ENCODE measurements at regions not wholly inside any gene's neighbourhood (a gene's known extent, or its start where the extent isn't known, plus 50 kb on each side); places are given as distances from the start of the nearest gene placed in this dataset.

DNA sequence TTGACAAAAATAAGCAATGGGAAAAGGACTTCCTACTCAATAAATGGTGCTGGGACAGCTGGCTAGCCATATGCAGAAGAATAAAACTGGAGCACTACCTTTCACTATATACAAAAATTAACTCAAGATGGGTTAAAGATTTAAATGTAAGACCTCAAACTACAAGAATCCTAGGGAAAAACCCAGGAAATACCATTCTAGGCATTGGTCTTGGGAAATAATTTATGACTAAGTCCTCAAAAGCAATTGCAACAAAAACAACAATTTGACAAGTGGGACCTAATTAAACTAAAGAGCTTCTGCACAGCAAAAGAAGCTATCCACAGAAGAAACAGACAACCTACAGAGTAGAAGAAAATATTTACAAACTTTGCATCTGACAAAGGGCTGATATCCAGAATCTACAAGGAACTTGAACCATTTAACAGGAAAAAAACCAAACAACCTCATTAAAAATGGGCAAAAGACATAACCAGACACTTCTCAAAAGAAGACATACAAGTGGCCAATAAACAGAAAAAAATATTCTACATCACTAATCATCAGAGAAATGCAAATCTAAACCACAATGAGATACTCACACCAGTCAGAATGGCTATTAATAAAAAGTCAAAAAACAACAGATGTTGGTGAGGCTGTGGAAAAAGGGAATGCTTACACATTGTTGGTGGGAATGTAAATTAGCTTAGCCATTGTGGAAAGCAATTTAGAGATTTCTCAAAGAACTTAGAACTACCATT, 75.2 kb upstream of the CPEB4 start:
- Histone ChIP-seq H2AFZ (ENCODE audit: low read depth, low read length) (no peak overlapping the region), H3K27me3 (ENCODE audit: control insufficient read depth in 2 of 2, insufficient read depth in 2 of 2, low read length in 2 of 2) (no peaks in the 10 kb centered on the region), H3K27ac (ENCODE audit: extremely low read depth, low read depth, low read length) (no peak overlapping the region), H3K4me3 (no peak overlapping the region), H3K36me3 (ENCODE audit: control insufficient read depth, insufficient read depth, low read length) (no peaks in the 10 kb centered on the region), H3K79me2 (ENCODE audit: control insufficient read depth, insufficient read depth, low read length) (no peaks in the 10 kb centered on the region), H3K9me3 (replicated peaks; ENCODE audit: control insufficient read depth, insufficient read depth, low read depth, low read length) (no peaks in the 10 kb centered on the region), H3K4me1 (replicated peaks in 1 of 2; ENCODE audit: control insufficient read depth in 2 of 2, insufficient read depth in 2 of 2, low read length in 2 of 2) (peaks cover 10 to 14% of the 10 kb centered on the region in 2 experiments; a peak in 4 of 5 replicates), H3K9me1 (ENCODE audit: control insufficient read depth, insufficient read depth, low read length) (no peaks in the 10 kb centered on the region), H4K20me1 (replicated peaks; ENCODE audit: control insufficient read depth, insufficient read depth, low read length) (no peaks in the 10 kb centered on the region), H3K9ac (ENCODE audit: insufficient read depth in 1 of 2, low read depth in 2 of 2, low read length in 2 of 2) (no peak overlapping the region), H3K4me2 (ENCODE audit: insufficient read depth, low read length) (no peak overlapping the region)
- BruUV-seq (replicated peaks) = no TSS peak
- ChIA-PET POLR2A (interaction anchor here (1.3 to 1.7 kb wide), 2 partner anchors 9 to 78 kb away, joined by 5 read pairs; no protein-coding TSS in a partner anchor), CTCF (ENCODE audit: low intra/inter-chr PET ratio) (no interaction called here)
- intact Hi-C loops (cut with micrococcal nuclease) (no loop called here), in situ Hi-C loops (cut with MboI) (no loop called here)
- FAIRE-seq (no peak), ATAC-seq (no peak), DNase-seq (ENCODE audit: extremely low read depth in 1 of 4, low spot score in 3 of 4) (no peak)
- TF ChIP-seq CBX3 (IDR thresholded peaks at IDR 0.05; ENCODE audit: borderline replicate concordance in 1 of 2, low read length in 2 of 2) (no peak), RAD21 (CRISPR knock-in tag; conservative IDR thresholded peaks at IDR 0.05 in 1 of 2, IDR thresholded peaks at IDR 0.05 in 1 of 2) (no peak), MCM5 (IDR thresholded peaks at IDR 0.05; ENCODE audit: low read depth) (no peak), FOXA1 (IDR thresholded peaks at IDR 0.05; ENCODE audit: borderline replicate concordance) (no peak), HNRNPLL (IDR thresholded peaks at IDR 0.05; ENCODE audit: low read depth, low read length, poor library complexity, severe bottlenecking) (no peak), ZNF217 (CRISPR knock-in tag; IDR thresholded peaks at IDR 0.05) (no peak), PTTG1 (tag; IDR thresholded peaks at IDR 0.05; ENCODE audit: low read depth) (no peak), RHOXF2B (CRISPR knock-in tag; conservative IDR thresholded peaks at IDR 0.05) (no peak)
- TF ChIP-seq, protein P1, sequence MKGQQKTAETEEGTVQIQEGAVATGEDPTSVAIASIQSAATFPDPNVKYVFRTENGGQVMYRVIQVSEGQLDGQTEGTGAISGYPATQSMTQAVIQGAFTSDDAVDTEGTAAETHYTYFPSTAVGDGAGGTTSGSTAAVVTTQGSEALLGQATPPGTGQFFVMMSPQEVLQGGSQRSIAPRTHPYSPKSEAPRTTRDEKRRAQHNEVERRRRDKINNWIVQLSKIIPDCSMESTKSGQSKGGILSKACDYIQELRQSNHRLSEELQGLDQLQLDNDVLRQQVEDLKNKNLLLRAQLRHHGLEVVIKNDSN (CRISPR knock-in tag; IDR thresholded peaks at IDR 0.05) = no peak

All from K562 (cell line).